ENCODE measurements at regions not wholly inside any gene's neighbourhood (a gene's known extent, or its start where the extent isn't known, plus 50 kb on each side); places are given as distances from the start of the nearest gene placed in this dataset.

DNA sequence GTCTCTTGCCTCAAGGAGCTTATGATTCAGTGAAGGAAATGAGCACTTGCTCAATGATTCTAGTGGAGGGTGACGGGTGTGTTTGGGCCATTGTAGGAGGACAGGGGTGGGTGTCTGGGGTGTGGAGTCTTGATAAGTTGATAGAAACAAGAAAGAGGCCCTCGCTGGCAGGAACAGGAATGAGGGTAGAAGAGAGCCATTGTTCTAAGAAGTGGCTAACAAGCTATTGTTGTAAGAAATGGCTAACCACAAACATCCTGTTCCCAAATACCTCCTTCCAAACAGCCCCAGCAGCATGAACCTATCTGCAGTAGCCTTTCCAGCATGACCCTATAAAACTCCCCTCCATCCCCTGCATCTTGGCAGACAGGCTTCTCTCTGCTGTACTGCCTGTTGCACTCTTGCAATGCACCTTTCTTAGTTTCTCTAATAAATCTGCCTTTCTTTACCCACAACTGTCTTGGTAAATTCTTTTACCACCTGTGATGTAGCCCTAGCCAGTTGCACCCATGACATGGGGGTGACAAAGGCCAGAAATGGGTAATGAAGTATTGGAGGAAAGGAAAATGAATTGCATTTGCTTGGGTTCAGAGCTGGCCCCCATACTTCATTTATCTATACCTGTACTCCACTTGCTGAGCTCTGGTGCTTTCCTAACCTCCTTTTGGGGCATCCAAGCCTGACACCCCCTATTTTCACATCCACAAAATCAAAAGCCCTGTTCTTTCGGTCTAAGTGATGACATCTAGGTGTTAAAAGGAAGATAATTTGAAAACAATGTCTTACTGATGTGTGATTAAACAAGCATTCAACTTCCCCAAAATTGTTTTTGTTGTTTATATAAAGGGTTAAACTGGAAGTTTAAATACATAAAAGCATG is 389.1 kb downstream of the GRIN2B start:
- no peak for DNase-seq
- Histone ChIP-seq H3K9ac (ENCODE audit: insufficient read depth in 1 of 2, low read length in 2 of 2) (no peak overlapping the region), H3K4me3 (no peak overlapping the region), H3K27ac (ENCODE audit: low read depth in 1 of 2, low read length in 1 of 2) (no peak overlapping the region), H3K27me3 (ENCODE audit: control insufficient read depth in 3 of 3, insufficient read depth in 3 of 3, low read length in 2 of 3) (no peaks in the 10 kb centered on the region), H3K4me1 (ENCODE audit: control insufficient read depth in 5 of 5, insufficient read depth in 5 of 5, low read length in 5 of 5) (peaks cover 0 to 7% (median 0%) of the 10 kb centered on the region in 5 donors), H3K36me3 (ENCODE audit: control insufficient read depth in 4 of 4, insufficient read depth in 4 of 4, low read length in 4 of 4) (no peaks in the 10 kb centered on the region), H3K9me3 (ENCODE audit: control insufficient read depth in 4 of 4, insufficient read depth in 3 of 4, low read length in 3 of 4) (no peaks in the 10 kb centered on the region)
- 50 to 58% methylated on average over 3 of the region's 3 CpGs for WGBS, 2 donors
- no peak for ATAC-seq (ENCODE audit: insufficient read depth, low FRiP score)
- TF ChIP-seq, protein P1, sequence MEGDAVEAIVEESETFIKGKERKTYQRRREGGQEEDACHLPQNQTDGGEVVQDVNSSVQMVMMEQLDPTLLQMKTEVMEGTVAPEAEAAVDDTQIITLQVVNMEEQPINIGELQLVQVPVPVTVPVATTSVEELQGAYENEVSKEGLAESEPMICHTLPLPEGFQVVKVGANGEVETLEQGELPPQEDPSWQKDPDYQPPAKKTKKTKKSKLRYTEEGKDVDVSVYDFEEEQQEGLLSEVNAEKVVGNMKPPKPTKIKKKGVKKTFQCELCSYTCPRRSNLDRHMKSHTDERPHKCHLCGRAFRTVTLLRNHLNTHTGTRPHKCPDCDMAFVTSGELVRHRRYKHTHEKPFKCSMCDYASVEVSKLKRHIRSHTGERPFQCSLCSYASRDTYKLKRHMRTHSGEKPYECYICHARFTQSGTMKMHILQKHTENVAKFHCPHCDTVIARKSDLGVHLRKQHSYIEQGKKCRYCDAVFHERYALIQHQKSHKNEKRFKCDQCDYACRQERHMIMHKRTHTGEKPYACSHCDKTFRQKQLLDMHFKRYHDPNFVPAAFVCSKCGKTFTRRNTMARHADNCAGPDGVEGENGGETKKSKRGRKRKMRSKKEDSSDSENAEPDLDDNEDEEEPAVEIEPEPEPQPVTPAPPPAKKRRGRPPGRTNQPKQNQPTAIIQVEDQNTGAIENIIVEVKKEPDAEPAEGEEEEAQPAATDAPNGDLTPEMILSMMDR (IDR thresholded peaks at IDR 0.05; ENCODE audit: control extremely low read depth, extremely low read depth): no peak

GRCh38 chr12:13591488-13591887 is 389.9 kb downstream of the GRIN2B start:
- Histone ChIP-seq H3K9ac (ENCODE audit: insufficient read depth in 1 of 2, low read length in 2 of 2) (no peak overlapping the region), H3K27me3 (ENCODE audit: control insufficient read depth in 3 of 3, insufficient read depth in 3 of 3, low read length in 2 of 3) (no peaks in the 10 kb centered on the region), H3K4me3 (no peak overlapping the region), H3K36me3 (ENCODE audit: control insufficient read depth in 4 of 4, insufficient read depth in 4 of 4, low read length in 4 of 4) (no peaks in the 10 kb centered on the region), H3K9me3 (ENCODE audit: control insufficient read depth in 4 of 4, insufficient read depth in 3 of 4, low read length in 3 of 4) (no peaks in the 10 kb centered on the region), H3K27ac (ENCODE audit: low read depth in 1 of 2, low read length in 1 of 2) (no peak overlapping the region), H3K4me1 (ENCODE audit: control insufficient read depth in 5 of 5, insufficient read depth in 5 of 5, low read length in 5 of 5) (peaks cover 0 to 5% (median 0%) of the 10 kb centered on the region in 5 donors)
- TF ChIP-seq, protein P1 (IDR thresholded peaks at IDR 0.05; ENCODE audit: control extremely low read depth, extremely low read depth): no peak
- no peak for ATAC-seq (ENCODE audit: insufficient read depth, low FRiP score)
- DNase-seq: no peak

DNA sequence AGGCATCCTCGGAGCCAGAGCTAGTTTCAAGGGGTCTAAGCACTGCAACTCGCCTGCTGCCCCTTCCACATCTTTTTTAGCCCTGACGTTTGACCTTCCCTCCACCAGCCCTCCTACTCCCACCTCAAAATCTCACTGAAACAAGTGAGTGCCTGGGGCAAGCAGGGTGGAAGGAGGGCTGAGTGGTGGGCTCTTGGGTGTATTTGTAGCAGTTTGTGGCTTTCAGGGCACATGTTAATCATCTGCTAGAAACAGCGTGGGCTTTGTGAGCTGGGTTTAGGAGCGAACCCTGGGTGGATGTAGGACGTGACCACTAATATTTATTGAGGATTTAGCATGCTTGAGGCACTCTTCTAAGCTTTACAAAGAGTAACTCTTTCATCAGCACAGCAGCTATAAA is 390.3 kb downstream of the GRIN2B start:
- Histone ChIP-seq H3K36me3 (ENCODE audit: control insufficient read depth in 4 of 4, insufficient read depth in 4 of 4, low read length in 4 of 4) (no peaks in the 10 kb centered on the region), H3K27me3 (ENCODE audit: control insufficient read depth in 3 of 3, insufficient read depth in 3 of 3, low read length in 2 of 3) (no peaks in the 10 kb centered on the region), H3K9me3 (ENCODE audit: control insufficient read depth in 4 of 4, insufficient read depth in 3 of 4, low read length in 3 of 4) (no peaks in the 10 kb centered on the region), H3K4me1 (ENCODE audit: control insufficient read depth in 5 of 5, insufficient read depth in 5 of 5, low read length in 5 of 5) (peaks cover 0 to 1% (median 0%) of the 10 kb centered on the region in 5 donors), H3K9ac (ENCODE audit: insufficient read depth in 1 of 2, low read length in 2 of 2) (no peak overlapping the region), H3K4me3 (no peak overlapping the region), H3K27ac (ENCODE audit: low read depth in 1 of 2, low read length in 1 of 2) (no peak overlapping the region)
- DNase-seq: no peak
- TF ChIP-seq, protein P1 (IDR thresholded peaks at IDR 0.05; ENCODE audit: control extremely low read depth, extremely low read depth): no peak
- 87 to 92% methylated on average over 6 of the region's 6 CpGs for WGBS, 2 donors
- ATAC-seq (ENCODE audit: insufficient read depth, low FRiP score): no peak
